PC-3 (cell line): ENCODE measurements at regions not wholly inside any gene's neighbourhood (a gene's known extent, or its start where the extent isn't known, plus 50 kb on each side); places are given as distances from the start of the nearest gene placed in this dataset.

Experiments used
- CTCF ChIP-seq: fragments of 300-600 bp; sonication (generic); conservative IDR thresholded peaks from 2 replicates; pipeline ENCODE4 v1.5.1; 2017; ENCODE audit warnings: antibody characterized with exemption, low read depth, mild to moderate bottlenecking, low read length
- EZH2 ChIP-seq: fragments of 300-600 bp; sonication (generic); IDR thresholded peaks from one replicate; pipeline ENCODE4 v1.6.1; 2017; ENCODE audit warnings: antibody characterized with exemption, mild to moderate bottlenecking, low read length; ENCODE audit not compliant: unreplicated experiment
- EZH2phosphoT487 ChIP-seq: fragments of 300-600 bp; sonication (generic); IDR thresholded peaks from 2 replicates; pipeline ENCODE4 v1.6.1; 2018; ENCODE audit warnings: mild to moderate bottlenecking, antibody characterized with exemption, low read length, borderline replicate concordance

GRCh38 chr3:148331081-148331846 is 366.4 kb upstream of the AGTR1 start:
- no peak for TF ChIP-seq EZH2phosphoT487
- TF ChIP-seq CTCF = no peak
- TF ChIP-seq EZH2 = no peak
